SK-N-MC (cell line): ENCODE measurements at regions not wholly inside any gene's neighbourhood (a gene's known extent, or its start where the extent isn't known, plus 50 kb on each side); places are given as distances from the start of the nearest gene placed in this dataset.

ENCODE experiments used
- FOXP2 ChIP-seq: optimal IDR thresholded peaks from 2 replicates; pipeline ENCODE3; 2011; ENCODE audit warnings: mild to moderate bottlenecking, moderate library complexity; ENCODE audit not compliant: insufficient read depth; ENCODE audit errors: extremely low read length, control extremely low read depth
- POLR2AphosphoS5 ChIP-seq: IDR thresholded peaks from 2 replicates; pipeline ENCODE4 v1.6.1; 2012; ENCODE audit warnings: mild to moderate bottlenecking, low read depth, low read length, borderline replicate concordance

DNA sequence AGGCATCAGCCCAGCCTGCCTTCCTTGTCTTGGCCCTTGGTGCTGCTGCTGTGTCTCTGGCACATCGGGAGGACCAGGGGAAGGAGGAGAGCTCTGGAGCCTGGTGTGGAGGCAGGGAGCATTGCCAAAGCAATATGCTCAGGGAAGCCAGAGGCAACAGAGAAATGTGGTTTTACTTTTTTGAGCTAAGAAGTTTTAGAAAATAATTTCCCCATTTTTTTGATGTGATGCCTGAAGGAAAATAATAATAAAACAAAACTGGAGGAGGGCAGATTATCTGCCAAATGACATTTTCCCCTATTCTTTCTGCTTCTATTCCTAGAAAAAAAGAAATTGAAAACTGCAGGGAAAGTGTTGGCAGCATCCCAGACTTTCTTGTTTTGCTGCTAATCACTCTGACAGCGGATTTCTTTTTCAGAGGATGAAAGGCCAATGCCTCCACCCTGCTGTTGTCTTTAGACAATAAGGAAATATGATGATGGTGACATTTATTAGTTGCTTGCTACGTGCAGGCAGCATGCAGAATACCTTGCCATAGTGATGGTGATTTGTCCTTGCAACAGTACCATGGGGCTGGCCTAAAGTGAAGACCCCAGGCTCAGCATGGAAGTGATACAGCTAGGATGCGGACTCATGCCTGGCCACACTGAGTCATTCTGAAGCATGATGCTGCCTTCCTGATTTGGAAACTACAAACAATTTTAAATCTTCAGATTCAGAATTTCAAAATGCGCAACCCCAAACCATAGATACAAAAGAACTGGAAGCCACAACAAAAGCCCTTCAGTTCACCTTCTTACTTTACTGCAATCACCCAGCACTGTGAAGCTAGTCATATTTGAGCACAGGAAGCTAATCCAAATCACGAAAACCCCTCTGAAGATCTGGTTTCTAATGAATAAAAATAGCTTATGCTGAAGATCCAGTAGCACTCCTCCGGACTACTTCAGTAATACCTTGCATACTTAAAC, 260.2 kb upstream of the TMEM72 start:
- TF ChIP-seq FOXP2 (no peak), POLR2AphosphoS5 (no peak)
